ENCODE measurements at regions not wholly inside any gene's neighbourhood (a gene's known extent, or its start where the extent isn't known, plus 50 kb on each side); places are given as distances from the start of the nearest gene placed in this dataset.

DNA sequence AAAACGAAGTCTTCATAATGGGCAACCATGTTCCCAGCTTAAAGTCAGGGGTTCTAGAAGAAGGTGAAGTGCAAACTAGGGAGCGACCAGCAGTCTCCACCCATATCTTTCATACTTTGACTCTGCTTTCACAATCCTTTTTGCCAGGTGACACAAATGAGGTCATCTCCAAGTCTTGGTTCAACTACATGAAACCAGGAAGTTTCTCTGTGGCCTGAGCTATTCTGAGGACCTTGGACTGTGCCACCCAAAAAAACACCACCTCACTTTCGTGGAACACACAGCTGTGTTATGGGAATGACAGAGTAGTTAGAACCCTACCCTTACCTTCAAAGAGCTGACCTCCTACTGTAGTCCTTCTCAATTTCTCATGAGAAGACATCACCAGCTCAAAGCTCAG lies 309.2 kb downstream of the AGTPBP1 start:
- TF ChIP-seq, protein P1, sequence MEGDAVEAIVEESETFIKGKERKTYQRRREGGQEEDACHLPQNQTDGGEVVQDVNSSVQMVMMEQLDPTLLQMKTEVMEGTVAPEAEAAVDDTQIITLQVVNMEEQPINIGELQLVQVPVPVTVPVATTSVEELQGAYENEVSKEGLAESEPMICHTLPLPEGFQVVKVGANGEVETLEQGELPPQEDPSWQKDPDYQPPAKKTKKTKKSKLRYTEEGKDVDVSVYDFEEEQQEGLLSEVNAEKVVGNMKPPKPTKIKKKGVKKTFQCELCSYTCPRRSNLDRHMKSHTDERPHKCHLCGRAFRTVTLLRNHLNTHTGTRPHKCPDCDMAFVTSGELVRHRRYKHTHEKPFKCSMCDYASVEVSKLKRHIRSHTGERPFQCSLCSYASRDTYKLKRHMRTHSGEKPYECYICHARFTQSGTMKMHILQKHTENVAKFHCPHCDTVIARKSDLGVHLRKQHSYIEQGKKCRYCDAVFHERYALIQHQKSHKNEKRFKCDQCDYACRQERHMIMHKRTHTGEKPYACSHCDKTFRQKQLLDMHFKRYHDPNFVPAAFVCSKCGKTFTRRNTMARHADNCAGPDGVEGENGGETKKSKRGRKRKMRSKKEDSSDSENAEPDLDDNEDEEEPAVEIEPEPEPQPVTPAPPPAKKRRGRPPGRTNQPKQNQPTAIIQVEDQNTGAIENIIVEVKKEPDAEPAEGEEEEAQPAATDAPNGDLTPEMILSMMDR (IDR thresholded peaks at IDR 0.05), result no peak
- TF ChIP-seq POLR2AphosphoS5 (IDR thresholded peaks at IDR 0.05; ENCODE audit: low read depth, low read length), result no peak
- TF ChIP-seq, protein P2, sequence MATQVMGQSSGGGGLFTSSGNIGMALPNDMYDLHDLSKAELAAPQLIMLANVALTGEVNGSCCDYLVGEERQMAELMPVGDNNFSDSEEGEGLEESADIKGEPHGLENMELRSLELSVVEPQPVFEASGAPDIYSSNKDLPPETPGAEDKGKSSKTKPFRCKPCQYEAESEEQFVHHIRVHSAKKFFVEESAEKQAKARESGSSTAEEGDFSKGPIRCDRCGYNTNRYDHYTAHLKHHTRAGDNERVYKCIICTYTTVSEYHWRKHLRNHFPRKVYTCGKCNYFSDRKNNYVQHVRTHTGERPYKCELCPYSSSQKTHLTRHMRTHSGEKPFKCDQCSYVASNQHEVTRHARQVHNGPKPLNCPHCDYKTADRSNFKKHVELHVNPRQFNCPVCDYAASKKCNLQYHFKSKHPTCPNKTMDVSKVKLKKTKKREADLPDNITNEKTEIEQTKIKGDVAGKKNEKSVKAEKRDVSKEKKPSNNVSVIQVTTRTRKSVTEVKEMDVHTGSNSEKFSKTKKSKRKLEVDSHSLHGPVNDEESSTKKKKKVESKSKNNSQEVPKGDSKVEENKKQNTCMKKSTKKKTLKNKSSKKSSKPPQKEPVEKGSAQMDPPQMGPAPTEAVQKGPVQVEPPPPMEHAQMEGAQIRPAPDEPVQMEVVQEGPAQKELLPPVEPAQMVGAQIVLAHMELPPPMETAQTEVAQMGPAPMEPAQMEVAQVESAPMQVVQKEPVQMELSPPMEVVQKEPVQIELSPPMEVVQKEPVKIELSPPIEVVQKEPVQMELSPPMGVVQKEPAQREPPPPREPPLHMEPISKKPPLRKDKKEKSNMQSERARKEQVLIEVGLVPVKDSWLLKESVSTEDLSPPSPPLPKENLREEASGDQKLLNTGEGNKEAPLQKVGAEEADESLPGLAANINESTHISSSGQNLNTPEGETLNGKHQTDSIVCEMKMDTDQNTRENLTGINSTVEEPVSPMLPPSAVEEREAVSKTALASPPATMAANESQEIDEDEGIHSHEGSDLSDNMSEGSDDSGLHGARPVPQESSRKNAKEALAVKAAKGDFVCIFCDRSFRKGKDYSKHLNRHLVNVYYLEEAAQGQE (IDR thresholded peaks at IDR 0.05; ENCODE audit: insufficient read depth in 1 of 2, low read depth in 2 of 2, low read length in 1 of 2), result no peak
